ENCODE measurements at regions not wholly inside any gene's neighbourhood (a gene's known extent, or its start where the extent isn't known, plus 50 kb on each side); places are given as distances from the start of the nearest gene placed in this dataset.

DNA sequence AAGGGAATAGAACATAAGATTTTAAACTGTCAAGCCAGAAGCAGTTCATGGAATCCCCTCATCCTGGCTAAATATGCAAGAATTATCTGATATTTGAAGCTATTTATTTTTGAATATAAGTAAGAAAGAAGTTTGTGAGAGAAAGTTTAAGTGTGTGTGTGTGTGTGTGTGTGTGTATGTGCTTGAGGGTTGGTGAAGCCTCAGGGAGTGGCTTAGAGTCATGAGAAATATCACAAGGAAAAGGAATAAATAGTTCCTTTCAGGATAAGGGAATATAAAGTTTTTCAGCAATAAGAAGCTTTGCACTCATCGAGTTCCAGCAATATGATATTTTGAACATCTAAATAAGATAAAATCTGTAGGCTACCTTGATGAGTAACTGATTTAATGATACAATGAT lies 359.6 kb downstream of the MEIS1 start:
- no peak overlapping the region for H3K27ac Mint-ChIP-seq
- Histone ChIP-seq H3K27me3 (ENCODE audit: insufficient read depth, low read length) (no peaks in the 10 kb centered on the region), H3K4ac (ENCODE audit: low read depth, low read length) (no peak overlapping the region), H3K23ac (ENCODE audit: insufficient read length, low read depth, low read length) (no peak overlapping the region), H4K5ac (ENCODE audit: insufficient read length, low read depth, low read length) (no peak overlapping the region), H3K56ac (ENCODE audit: insufficient read length, low read depth, low read length) (no peak overlapping the region), H3K4me1 (ENCODE audit: insufficient read depth, low read length) (no peaks in the 10 kb centered on the region), H4K8ac (replicated peaks; ENCODE audit: insufficient read length, low read depth, low read length) (no peak overlapping the region), H2AFZ (ENCODE audit: low read length) (no peak overlapping the region), H2BK5ac (ENCODE audit: insufficient read length, low read length) (no peak overlapping the region), H3K27ac (ENCODE audit: insufficient read length, low read depth, low read length) (no peak overlapping the region), H2BK12ac (ENCODE audit: insufficient read length, low read depth, low read length) (no peak overlapping the region), H3K14ac (ENCODE audit: insufficient read depth, low read length) (no peak overlapping the region), H3K9me3 (ENCODE audit: control insufficient read depth, low read depth, low read length) (no peaks in the 10 kb centered on the region), H3K79me1 (ENCODE audit: insufficient read depth, low read depth, low read length, poor library complexity, severe bottlenecking) (no peaks in the 10 kb centered on the region), H3K23me2 (ENCODE audit: insufficient read length, low read depth, low read length, poor library complexity, severe bottlenecking) (no peaks in the 10 kb centered on the region), H4K20me1 (ENCODE audit: control insufficient read depth, insufficient read depth, insufficient read length) (no peaks in the 10 kb centered on the region), H3K9ac (ENCODE audit: extremely low read depth, insufficient read length, low read length) (no peak overlapping the region), H3K4me2 (ENCODE audit: insufficient read depth, insufficient read length, low read length) (no peak overlapping the region), H3K79me2 (ENCODE audit: insufficient read depth, low read length) (no peaks in the 10 kb centered on the region), H4K91ac (ENCODE audit: insufficient read length, low read depth, low read length) (no peak overlapping the region), H2BK15ac (ENCODE audit: low read depth, low read length) (no peak overlapping the region), H2BK20ac (ENCODE audit: low read depth, low read length, poor library complexity, severe bottlenecking) (no peak overlapping the region), H2BK120ac (ENCODE audit: low read depth, low read length, poor library complexity, severe bottlenecking) (no peak overlapping the region), H2AK5ac (ENCODE audit: insufficient read length, low read length) (no peak overlapping the region), H3T11ph (ENCODE audit: low read length) (no peak overlapping the region), H3K18ac (ENCODE audit: insufficient read length, low read depth, low read length) (no peak overlapping the region)
- TF ChIP-seq, protein P1, sequence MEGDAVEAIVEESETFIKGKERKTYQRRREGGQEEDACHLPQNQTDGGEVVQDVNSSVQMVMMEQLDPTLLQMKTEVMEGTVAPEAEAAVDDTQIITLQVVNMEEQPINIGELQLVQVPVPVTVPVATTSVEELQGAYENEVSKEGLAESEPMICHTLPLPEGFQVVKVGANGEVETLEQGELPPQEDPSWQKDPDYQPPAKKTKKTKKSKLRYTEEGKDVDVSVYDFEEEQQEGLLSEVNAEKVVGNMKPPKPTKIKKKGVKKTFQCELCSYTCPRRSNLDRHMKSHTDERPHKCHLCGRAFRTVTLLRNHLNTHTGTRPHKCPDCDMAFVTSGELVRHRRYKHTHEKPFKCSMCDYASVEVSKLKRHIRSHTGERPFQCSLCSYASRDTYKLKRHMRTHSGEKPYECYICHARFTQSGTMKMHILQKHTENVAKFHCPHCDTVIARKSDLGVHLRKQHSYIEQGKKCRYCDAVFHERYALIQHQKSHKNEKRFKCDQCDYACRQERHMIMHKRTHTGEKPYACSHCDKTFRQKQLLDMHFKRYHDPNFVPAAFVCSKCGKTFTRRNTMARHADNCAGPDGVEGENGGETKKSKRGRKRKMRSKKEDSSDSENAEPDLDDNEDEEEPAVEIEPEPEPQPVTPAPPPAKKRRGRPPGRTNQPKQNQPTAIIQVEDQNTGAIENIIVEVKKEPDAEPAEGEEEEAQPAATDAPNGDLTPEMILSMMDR (conservative IDR thresholded peaks at IDR 0.05), result no peak
- peaks cover 0 to 2% of the 10 kb centered on the region in 2 experiments; a peak in 2 of 5 replicates for H3K9me3 Mint-ChIP-seq
- H3K36me3 Mint-ChIP-seq (ENCODE audit: insufficient read depth in 1 of 3, low read depth in 3 of 3), result peaks cover 0 to 2% (median 0%) of the 10 kb centered on the region in 3 experiments; a peak in 1 of 7 replicates
- H3K27me3 Mint-ChIP-seq (ENCODE audit: low read depth), result no peaks in the 10 kb centered on the region; the same call in 1 of the 2 replicates
- WGBS (ENCODE audit: extremely low coverage, insufficient read length, low lambda C conversion rate), result no CpG with 5 or more reads among the region's 1 CpG
- no peaks in the 10 kb centered on the region for H3K4me1 Mint-ChIP-seq
- no peak for DNase-seq
- H3K4me3 Mint-ChIP-seq, result no peak overlapping the region

All from H9 (cell line).